ENCODE measurements at regions not wholly inside any gene's neighbourhood (a gene's known extent, or its start where the extent isn't known, plus 50 kb on each side); places are given as distances from the start of the nearest gene placed in this dataset. TPM values are rescaled to one million over a fixed set of nuclear protein-coding genes. Genes with fewer than 3 reads are reported as not detected.

DNA sequence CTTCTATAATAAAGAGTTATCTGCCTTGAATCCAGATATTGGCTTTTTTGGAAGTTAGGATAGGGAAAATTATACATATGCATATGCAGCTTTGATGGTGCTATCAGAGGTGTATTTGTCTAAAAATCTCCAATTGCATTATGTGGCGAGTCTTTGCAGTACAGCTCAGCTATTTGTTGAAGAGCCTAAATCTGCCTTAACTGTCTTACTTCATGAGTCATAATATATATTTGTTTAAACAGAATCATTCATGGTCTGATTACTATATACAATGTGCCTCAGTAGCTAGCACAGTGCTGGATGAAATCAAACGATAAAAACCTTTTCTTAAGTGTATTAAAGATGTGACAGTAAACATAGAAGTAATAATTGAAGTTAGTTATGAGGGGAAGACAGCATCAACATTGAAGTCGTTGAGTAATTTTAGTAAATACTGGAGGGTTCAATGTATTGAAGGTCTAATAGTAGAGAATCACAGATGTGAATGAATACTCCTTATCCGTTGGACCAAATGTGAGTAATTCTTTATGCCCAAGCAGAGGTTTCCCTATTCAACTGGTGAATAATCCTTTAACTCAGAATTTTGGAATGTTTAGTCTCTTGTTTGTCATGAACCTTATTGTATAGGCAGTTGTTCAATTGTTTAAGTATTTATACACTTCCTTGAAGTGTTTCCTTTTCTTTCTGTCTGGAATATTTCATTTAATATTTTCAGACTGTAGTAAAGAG is 74.8 kb upstream of the NAALADL2 start:
- no peak for DNase-seq

DNA sequence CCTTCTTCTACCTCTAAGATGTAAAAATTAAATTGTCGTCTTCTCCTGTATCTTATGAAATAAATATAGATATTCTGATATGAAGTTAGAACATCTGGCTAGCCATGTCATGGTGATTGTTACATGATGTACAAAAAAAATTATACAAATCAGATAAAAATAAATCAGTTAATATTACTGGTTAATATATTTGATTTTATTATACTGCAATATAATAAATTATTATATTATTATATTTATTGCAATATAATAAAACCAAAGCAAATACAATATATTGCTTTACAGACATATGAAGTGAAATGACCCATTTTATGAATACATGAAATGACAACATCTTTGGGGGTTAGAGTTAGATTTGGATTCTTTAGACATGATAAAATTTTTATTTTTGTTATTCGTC is 72.3 kb upstream of the NAALADL2 start:
- no peak for DNase-seq

- no peak for DNase-seq
Measured at GRCh38 chr3:174791161-174791560, 68.0 kb upstream of the NAALADL2 start.

DNA sequence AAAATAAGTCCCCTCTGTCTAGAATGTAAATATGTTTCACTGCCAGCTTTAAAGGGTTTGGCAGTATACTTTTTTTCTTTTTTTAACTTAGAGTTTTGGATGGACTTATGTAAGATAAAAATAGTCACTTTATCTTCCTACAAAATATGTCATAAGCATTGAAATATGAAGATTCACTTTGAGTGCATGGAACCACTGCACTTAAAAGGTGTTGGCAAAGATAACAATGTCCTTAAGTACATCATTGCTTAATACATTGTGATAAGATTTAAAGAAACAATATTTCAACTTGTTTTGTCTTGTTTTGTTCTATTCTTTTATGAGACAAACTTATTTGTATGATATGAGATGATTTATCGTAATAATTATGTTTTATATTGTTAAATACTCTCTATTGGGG is 66.3 kb upstream of the NAALADL2 start:
- DNase-seq: no peak

Small RNA genes lying in the stretch of these regions (small RNA-seq; reads per million reads assigned to genes)
- not detected for gene RN7SKP40
